IPS-11a (cell line): ENCODE measurements at regions not wholly inside any gene's neighbourhood (a gene's known extent, or its start where the extent isn't known, plus 50 kb on each side); places are given as distances from the start of the nearest gene placed in this dataset.

Experiments
- H3K4me3 ChIP-seq: one replicate; pipeline ENCODE4 v1.5.1; 2013; ENCODE audit warnings: low read depth, low read length, control low read depth

- H3K4me3 ChIP-seq: no peak overlapping the region
Observed at GRCh38 chr3:187949093-187949820, 204.0 kb upstream of the BCL6 start.

GRCh38 chr3:187950671-187951070 lies 203.3 kb upstream of the LPP start:
- no peak overlapping the region for H3K4me3 ChIP-seq

DNA sequence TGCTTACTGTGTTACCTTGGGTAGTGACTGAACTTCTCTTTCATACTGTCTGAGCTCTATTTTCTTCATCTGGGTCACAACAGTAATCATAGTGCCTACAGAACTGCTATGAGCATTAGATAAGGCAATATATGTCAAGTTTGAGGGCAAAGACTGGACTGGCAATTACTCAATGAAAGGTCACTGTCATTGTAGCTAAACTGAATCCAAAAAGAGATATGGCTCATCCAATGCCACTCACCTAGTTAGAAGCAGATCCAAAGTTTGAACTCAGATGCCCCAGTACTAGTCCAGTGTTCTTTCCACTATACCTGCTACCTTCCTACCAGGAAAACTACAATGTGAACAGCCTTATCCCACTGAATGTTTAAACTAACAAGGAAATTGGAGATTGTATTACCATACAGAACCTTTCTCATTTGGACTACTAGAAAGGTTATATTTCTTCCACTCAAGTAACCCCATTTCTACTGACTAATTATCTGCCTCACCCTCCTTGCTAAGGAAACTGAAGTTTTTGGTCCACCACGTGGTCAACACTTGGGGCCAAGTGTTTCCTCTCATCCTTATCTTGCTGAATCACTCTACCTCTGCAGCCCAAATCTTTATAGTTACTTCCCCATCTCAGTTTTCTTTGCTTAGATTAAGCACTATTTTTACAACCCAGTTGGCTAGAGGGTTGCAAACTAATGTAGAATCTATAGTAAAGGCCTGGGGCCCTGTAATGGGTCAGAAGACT lies 202.3 kb upstream of the LPP start:
- no peak overlapping the region for H3K4me3 ChIP-seq

DNA sequence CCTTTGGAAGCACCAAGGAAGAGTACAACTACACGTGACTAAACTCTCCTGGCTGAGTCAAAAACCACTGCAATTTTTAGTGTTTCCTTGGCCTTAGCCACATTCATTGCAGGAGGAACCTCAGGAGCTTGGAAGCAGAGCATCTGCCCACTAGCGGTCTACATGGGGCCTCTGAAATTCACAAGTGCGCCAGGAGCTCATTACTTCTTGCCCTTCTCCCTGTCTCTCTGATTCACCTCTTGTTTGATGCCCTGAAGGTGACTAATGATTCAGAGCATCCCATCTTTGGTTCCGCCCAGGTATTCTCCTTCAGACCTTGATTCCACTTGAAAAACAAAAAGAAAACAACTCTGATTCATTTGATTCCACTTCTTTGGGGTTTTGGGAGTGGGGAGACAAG lies 201.1 kb upstream of the LPP start:
- H3K4me3 ChIP-seq: no peak overlapping the region

DNA sequence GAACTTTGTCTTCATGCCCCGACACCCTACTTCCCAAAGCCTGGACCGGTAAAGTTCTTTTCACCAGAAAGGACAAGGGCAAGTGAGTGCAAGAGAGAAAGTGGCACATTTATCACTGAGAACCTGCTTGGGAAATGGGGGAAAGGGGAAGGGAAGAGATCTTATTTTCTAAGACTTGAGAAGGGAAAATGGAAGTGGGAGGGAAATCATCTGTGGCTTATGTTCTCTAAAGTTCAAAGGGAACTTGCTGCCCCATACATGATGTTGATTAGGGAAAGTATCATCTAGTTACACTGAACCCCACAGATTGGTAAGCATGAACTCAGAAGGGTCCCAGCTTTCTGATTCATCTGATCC lies 199.5 kb upstream of the LPP start:
- no peak overlapping the region for H3K4me3 ChIP-seq

GRCh38 chr3:187954873-187955586 lies 198.9 kb upstream of the LPP start:
- H3K4me3 ChIP-seq: no peak overlapping the region

GRCh38 chr3:187955587-187955952 lies 198.4 kb upstream of the LPP start:
- H3K4me3 ChIP-seq: no peak overlapping the region

DNA sequence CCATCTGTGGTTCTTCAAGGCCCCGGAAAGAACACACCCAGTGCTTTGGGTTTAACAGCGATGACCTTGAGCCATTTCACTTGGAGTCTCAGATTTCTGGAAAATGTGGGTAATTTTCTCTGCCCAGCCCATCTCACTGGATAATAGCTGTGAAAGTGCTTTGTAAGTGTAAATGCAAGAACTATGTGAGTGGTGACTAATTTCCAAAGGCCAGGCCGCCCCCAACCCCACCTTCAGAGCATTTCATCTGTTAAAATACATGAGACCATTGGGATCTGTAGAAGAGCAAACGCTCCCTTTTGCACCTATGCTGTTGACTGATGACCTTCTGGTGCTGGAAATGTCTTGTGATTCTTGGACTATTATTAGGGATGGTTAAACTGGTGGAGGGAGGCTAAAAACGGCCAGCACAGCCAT lies 196.8 kb upstream of the LPP start:
- no peak overlapping the region for H3K4me3 ChIP-seq

- H3K4me3 ChIP-seq: no peak overlapping the region
Observed at GRCh38 chr3:187957582-187957981, 196.4 kb upstream of the LPP start.

GRCh38 chr3:187958432-187959003 lies 195.4 kb upstream of the LPP start:
- H3K4me3 ChIP-seq: no peak overlapping the region

GRCh38 chr3:187960820-187961219 lies 193.1 kb upstream of the LPP start:
- H3K4me3 ChIP-seq: no peak overlapping the region

DNA sequence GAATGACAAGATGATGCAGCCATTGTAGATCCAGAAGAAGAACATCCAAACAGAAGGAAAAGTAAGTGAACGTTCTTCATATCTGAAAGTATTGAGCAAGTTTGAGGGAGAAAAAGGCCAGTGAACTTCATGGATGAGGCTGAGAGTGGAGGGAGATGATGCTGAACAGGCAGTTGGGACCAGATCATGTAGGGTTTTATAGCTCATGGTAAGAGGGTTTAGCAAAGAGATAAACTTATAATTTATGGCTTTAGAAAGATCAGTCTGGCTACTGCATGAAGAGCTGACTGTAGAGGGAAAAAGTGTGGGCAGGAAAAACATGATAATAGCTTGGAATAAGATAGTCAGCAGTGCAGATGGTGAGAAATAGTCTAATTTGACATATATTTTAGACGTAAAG lies 192.6 kb upstream of the LPP start:
- no peak overlapping the region for H3K4me3 ChIP-seq

GRCh38 chr3:187963003-187963676 lies 190.8 kb upstream of the LPP start:
- no peak overlapping the region for H3K4me3 ChIP-seq

- H3K4me3 ChIP-seq: no peak overlapping the region
Observed at GRCh38 chr3:187963677-187964385, 190.1 kb upstream of the LPP start.

DNA sequence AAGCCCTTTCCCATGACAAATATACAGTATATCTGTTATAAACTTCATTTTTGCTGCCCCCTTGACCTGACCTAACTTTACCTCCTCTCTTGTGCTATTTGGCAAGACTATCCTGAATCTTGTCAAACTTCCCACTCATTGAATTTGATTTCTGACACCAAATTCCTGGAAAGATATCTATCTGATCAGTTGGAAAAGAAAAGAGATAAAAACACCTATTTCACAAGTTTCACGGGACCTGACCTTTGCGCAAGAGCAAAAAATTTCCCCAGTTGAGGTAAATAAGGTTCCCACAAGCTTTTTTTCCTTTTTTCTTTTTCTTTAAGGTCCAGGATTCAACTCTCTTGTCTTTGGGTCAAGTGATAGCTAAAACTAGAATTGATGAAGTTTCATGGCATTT lies 189.2 kb upstream of the LPP start:
- no peak overlapping the region for H3K4me3 ChIP-seq

- H3K4me3 ChIP-seq: no peak overlapping the region
Observed at GRCh38 chr3:187966096-187966495, 187.9 kb upstream of the LPP start.

DNA sequence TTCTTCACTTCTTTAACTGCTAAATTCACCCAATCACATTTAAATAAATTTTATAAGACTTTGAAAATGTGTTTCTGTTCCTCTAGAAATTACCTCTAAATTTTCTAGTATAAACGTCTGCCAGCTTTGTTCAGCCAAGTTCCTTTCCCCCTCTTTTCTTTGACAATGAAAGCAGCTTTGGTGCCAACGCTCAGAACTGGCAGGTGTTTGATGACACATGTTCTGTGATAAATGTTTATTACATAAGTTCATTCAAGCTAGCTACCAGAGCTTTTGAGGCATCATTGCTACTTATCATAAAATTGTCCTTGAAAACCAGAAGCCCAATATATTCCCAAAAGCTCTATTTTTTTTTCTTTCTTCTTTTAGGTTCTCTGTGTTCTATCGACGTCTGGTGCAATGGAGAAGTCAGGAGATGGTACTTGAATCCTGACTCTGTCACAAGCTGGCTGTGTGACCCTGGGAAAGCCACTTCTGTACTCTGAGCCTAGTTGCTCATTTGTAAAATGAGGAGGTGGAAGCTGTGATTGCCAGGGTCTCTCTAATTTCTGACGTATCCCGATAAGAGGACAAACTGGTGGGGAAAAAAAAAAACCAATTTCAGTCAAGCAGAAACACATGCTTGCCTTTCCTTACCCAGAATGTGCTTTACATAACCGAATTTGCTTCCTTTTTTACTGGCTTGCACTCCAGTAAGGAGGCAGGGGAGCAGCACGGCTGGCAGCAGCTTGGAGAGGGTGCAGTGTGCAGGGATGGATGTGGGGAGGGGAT lies 187.1 kb upstream of the LPP start:
- H3K4me3 ChIP-seq: no peak overlapping the region

DNA sequence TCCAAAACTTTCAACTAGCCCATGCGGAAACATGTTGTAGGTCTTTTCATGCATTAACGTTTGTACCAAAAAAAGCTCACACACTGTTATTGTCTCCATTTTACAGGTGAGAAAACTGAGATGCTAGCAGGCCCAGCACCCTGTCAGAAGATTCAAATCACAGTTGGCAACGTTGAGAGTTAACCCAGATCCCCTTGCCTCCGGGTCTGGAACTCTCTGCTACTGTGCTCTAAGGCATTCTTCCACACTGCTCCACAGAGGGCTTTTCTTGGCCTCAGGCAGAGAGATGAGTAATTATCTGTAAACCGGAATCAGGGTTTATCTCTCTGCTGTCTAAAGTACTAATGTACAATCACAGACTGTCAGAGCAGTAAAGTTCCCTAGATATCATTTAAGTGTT lies 186.0 kb upstream of the LPP start:
- no peak overlapping the region for H3K4me3 ChIP-seq

- H3K4me3 ChIP-seq: no peak overlapping the region
Observed at GRCh38 chr3:187968883-187969580, 184.9 kb upstream of the LPP start.
